CD4-positive, alpha-beta T cell treated with Interleukin-17A for 1 hour (primary cell): ENCODE measurements at regions not wholly inside any gene's neighbourhood (a gene's known extent, or its start where the extent isn't known, plus 50 kb on each side); places are given as distances from the start of the nearest gene placed in this dataset.
"Not testable (repeated sequence)": the region's sequence is repeated elsewhere in the genome, so short reads cannot be mapped to it uniquely, and the experiment has no call there.

ENCODE experiments used
- DNase-seq: peaks from one replicate; pipeline ENCODE4 v3.0.0-alpha.2; 2020

- DNase-seq, result no peak
Observed at GRCh38 chr6:88499436-88499835, 333.3 kb upstream of the CNR1 start.

- not testable (repeated sequence) for DNase-seq
Observed at GRCh38 chr6:88497403-88497802, 331.3 kb upstream of the CNR1 start.

- DNase-seq, result no peak
Observed at GRCh38 chr6:88494401-88495140, 328.4 kb upstream of the CNR1 start.

- DNase-seq, result no peak
Observed at GRCh38 chr6:88493717-88494116, 327.6 kb upstream of the CNR1 start.

- DNase-seq, result no peak
Observed at GRCh38 chr6:88492824-88493223, 326.7 kb upstream of the CNR1 start.

GRCh38 chr6:88492241-88492640, 326.1 kb upstream of the CNR1 start:
- DNase-seq, result no peak

GRCh38 chr6:88491266-88491880, 325.2 kb upstream of the CNR1 start:
- no peak for DNase-seq

- no peak for DNase-seq
Observed at GRCh38 chr6:88490908-88491264, 324.7 kb upstream of the CNR1 start.

GRCh38 chr6:88490195-88490907, 324.2 kb upstream of the CNR1 start:
- no peak for DNase-seq

- no peak for DNase-seq
Observed at GRCh38 chr6:88483424-88483823, 317.3 kb upstream of the CNR1 start.

GRCh38 chr6:88482465-88482864, 316.3 kb upstream of the CNR1 start:
- no peak for DNase-seq

GRCh38 chr6:88481519-88481918, 315.4 kb upstream of the CNR1 start:
- no peak for DNase-seq

- DNase-seq, result no peak
Observed at GRCh38 chr6:88480816-88481215, 314.7 kb upstream of the CNR1 start.

GRCh38 chr6:88477413-88477812, 311.3 kb upstream of the CNR1 start:
- DNase-seq, result no peak

GRCh38 chr6:88476388-88476787, 310.2 kb upstream of the CNR1 start:
- no peak for DNase-seq

- no peak for DNase-seq
Observed at GRCh38 chr6:88474720-88475119, 308.6 kb upstream of the CNR1 start.

GRCh38 chr6:88473589-88473988, 307.4 kb upstream of the CNR1 start:
- DNase-seq, result no peak

- DNase-seq, result no peak
Observed at GRCh38 chr6:88472851-88473525, 306.8 kb upstream of the CNR1 start.

GRCh38 chr6:88459643-88460042, 293.5 kb upstream of the CNR1 start:
- DNase-seq, result no peak

GRCh38 chr6:88459189-88459588, 293.0 kb upstream of the CNR1 start:
- no peak for DNase-seq

GRCh38 chr6:88458662-88459061, 292.5 kb upstream of the CNR1 start:
- DNase-seq, result no peak

- DNase-seq, result no peak
Observed at GRCh38 chr6:88456221-88456859, 290.2 kb upstream of the CNR1 start.

- DNase-seq, result no peak
Observed at GRCh38 chr6:88455317-88455716, 289.2 kb upstream of the CNR1 start.
